Activated naive CD8-positive, alpha-beta T cell treated with anti-CD3 and anti-CD28 coated beads, Interleukin-2, amount 50 U/mL, for 24 hours (primary cell): ENCODE measurements at regions not wholly inside any gene's neighbourhood (a gene's known extent, or its start where the extent isn't known, plus 50 kb on each side); places are given as distances from the start of the nearest gene placed in this dataset.

Source experiments
- ATAC-seq: fragments of 150-1000 bp; cut with Tn5 transposase; one replicate; pipeline ENCODE4 v1.10.0; 2021
- DNase-seq: peaks from one replicate; pipeline ENCODE4 v3.0.0; 2021
- H3K27ac Mint-ChIP-seq: one replicate; pipeline ENCODE4 v1.8.0; 2021; ENCODE audit warnings: mild to moderate bottlenecking, mixed read lengths
- H3K27me3 Mint-ChIP-seq: one replicate; pipeline ENCODE4 v1.8.0; 2021; ENCODE audit warnings: mixed read lengths
- H3K36me3 Mint-ChIP-seq: one replicate; pipeline ENCODE4 v1.8.0; 2021; ENCODE audit warnings: low read depth, mixed read lengths
- H3K4me1 Mint-ChIP-seq: one replicate; pipeline ENCODE4 v1.8.0; 2021; ENCODE audit warnings: mixed read lengths
- H3K4me3 Mint-ChIP-seq: one replicate; pipeline ENCODE4 v1.8.0; 2021; ENCODE audit warnings: mild to moderate bottlenecking, moderate library complexity, mixed read lengths
- H3K9me3 Mint-ChIP-seq: one replicate; pipeline ENCODE4 v1.8.0; 2021; ENCODE audit warnings: mixed read lengths

DNA sequence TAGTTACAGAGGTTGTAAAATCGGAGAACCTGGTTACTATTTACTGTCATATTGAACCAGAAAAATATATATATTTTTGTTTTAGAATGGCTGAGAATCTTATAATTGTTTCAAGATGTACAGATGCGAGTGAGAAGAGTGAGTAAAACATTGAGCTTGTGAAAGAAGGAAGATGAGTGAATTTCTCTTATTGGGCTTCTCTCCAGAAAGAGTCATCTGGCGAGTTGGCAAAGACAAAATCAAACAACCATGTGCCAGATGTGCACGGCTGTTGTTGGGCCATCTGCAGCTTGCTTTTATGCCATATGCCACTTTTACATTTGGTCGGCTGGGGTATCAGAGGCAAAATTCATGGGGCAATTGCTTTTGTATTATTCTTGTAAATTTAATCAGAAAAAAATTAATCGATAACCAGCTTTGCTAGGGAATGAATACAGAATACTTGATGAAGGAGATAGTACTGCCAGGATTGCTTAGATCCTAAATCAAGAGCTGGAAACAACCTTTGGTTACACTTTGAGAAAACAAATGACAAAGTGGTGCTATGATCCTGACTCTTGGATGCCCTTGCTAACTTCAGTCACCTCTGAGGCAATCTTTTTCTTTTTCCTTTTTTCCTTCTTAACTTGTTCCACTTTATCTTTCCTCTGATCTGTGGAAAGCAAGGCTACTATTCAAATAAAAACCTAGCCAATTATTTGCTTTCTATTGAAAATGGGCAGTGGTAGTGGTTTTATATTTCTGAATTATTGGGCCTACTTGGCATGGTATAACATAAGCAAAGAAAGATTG, 97.1 kb upstream of the GRIK2 start:
- no peak for ATAC-seq
- Mint-ChIP-seq H3K36me3 (no peaks in the 10 kb centered on the region), H3K27me3 (no peaks in the 10 kb centered on the region), H3K9me3 (peaks cover 22% of the 10 kb centered on the region), H3K4me1 (no peaks in the 10 kb centered on the region), H3K4me3 (no peak overlapping the region), H3K27ac (no peak overlapping the region)
- DNase-seq, result no peak

DNA sequence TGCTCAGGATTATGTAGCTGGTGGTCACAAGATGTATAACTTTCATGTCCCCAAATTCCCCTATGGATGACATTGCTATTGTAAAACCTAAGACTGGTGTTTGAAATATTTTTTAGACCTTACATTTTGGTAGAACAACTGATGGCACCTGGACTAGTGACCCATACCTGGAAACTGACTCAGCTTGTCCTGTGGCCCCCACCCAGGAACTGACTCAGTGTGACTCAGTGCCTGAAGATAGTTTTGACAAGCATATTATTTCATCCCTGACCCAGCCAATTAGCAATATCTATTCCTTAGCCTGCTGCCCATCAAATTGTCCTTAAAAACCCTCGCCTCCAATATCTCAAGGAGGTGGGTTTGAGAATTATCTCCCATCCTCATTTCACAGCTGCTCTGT, 90.9 kb upstream of the GRIK2 start:
- H3K27ac Mint-ChIP-seq, result no peak overlapping the region
- no peak for DNase-seq
- ATAC-seq, result no peak
- no peaks in the 10 kb centered on the region for H3K4me1 Mint-ChIP-seq
- peaks cover 20% of the 10 kb centered on the region for H3K9me3 Mint-ChIP-seq
- H3K27me3 Mint-ChIP-seq, result no peaks in the 10 kb centered on the region
- no peaks in the 10 kb centered on the region for H3K36me3 Mint-ChIP-seq
- H3K4me3 Mint-ChIP-seq, result no peak overlapping the region

DNA sequence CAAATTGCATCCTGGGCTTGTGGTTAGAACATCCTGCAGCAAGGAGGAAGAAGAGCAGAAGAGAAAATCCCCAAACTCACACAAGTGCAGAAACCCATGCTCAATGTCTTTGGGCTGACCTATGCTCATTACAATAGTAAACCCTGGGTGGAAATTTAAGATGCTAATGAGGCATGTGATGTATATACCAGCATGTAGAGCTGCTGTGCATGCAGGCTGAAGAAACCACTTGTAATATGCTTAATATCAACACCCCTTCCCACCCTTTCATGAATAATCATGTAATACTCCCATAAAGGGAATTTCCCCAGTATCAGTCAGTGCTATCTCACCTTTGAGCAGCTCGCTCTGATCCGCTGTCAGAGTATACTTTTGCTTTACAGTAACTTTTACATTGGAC, 90.0 kb upstream of the GRIK2 start:
- ATAC-seq, result no peak
- H3K4me3 Mint-ChIP-seq, result no peak overlapping the region
- no peaks in the 10 kb centered on the region for H3K4me1 Mint-ChIP-seq
- no peak overlapping the region for H3K27ac Mint-ChIP-seq
- peaks cover 20% of the 10 kb centered on the region for H3K9me3 Mint-ChIP-seq
- no peak for DNase-seq
- no peaks in the 10 kb centered on the region for H3K36me3 Mint-ChIP-seq
- no peaks in the 10 kb centered on the region for H3K27me3 Mint-ChIP-seq

DNA sequence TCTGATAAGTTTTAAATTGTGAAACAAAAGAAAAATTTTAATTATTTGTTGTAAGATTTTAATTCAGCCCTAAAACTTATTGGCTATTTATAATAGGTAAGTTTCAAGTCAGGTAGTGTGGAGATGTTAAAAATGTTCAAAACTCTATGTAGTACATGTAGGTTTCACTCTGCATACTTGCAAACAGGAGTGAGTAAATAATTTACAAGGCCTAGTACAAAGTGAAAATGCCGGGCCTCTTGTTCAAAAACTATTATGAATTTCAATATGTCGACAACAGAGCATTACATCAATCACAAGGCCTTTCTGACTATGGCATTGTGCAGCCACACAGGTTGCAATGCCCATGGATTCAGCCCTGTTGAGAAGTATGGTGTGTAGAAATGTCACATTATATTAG, 80.9 kb upstream of the GRIK2 start:
- ATAC-seq, result no peak
- Mint-ChIP-seq H3K4me1 (no peaks in the 10 kb centered on the region), H3K4me3 (no peak overlapping the region), H3K9me3 (peaks cover 3% of the 10 kb centered on the region), H3K36me3 (no peaks in the 10 kb centered on the region), H3K27me3 (no peaks in the 10 kb centered on the region), H3K27ac (no peak overlapping the region)
- no peak for DNase-seq

DNA sequence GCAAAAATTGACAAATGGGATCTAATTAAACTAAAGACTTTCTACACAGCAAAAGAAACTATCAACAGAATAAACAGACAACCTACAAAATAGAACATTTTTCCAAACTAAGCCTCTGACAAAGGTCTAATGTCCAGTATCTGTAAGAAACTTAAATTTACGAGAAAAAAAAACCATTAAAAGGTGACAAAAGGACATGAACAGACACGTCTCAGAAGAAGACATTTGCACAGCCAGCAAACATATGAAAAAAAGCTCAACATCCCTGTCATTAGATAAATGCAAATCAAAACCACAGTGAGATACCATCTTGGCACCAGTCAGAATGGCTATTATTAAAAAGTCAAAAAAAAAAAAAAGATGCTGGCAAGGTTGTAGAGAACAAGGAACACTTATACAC, 70.6 kb upstream of the GRIK2 start:
- H3K36me3 Mint-ChIP-seq, result no peaks in the 10 kb centered on the region
- H3K4me3 Mint-ChIP-seq, result no peak overlapping the region
- DNase-seq (no peak), ATAC-seq (no peak)
- no peaks in the 10 kb centered on the region for H3K4me1 Mint-ChIP-seq
- H3K27me3 Mint-ChIP-seq, result no peaks in the 10 kb centered on the region
- no peak overlapping the region for H3K27ac Mint-ChIP-seq
- H3K9me3 Mint-ChIP-seq, result no peaks in the 10 kb centered on the region

DNA sequence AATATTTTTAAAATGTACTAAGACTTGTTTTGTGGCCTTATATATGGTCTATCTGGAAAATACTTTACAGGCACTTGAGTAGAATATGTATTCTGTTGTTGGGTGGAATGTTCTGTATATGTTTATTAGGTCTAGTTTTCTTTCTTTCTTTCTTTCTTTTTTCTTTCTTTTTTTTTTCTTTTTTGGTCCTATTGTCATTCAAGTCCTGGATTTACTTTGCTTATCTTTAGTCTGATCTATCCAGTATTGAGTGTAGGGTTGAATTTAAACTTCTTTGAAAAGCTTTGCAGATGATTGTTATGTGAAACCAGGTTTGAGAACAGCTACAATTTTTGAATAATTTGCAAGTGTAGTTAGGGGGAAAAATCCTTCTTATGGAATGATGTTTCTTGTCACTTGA, 67.1 kb upstream of the GRIK2 start:
- DNase-seq, result no peak
- Mint-ChIP-seq H3K27me3 (no peaks in the 10 kb centered on the region), H3K27ac (no peak overlapping the region), H3K4me1 (no peaks in the 10 kb centered on the region), H3K4me3 (no peak overlapping the region), H3K36me3 (no peaks in the 10 kb centered on the region), H3K9me3 (no peaks in the 10 kb centered on the region)
- no peak for ATAC-seq

DNA sequence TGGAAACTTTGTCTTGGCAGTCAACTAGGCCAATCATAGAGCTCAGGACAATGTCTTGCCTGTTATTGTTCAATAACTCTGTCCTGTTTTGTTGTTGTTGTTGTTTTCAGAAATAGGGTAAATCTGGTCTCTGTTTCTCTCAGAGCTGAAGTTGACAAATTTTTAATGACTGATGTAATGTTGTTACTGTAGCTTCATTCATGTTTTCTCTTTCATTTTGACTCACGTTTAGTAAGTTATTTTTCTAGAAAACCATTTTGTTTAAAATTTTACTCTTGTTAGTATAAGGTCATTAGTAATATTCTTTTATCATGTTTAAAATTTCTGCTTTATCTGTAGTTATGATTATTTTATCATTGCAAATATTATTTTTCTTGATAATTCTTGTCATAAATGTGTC, 51.6 kb upstream of the GRIK2 start:
- Mint-ChIP-seq H3K27ac (no peak overlapping the region), H3K36me3 (no peaks in the 10 kb centered on the region), H3K4me3 (no peak overlapping the region), H3K4me1 (no peaks in the 10 kb centered on the region), H3K9me3 (peaks cover under 1% of the 10 kb centered on the region), H3K27me3 (no peaks in the 10 kb centered on the region)
- DNase-seq, result no peak
- ATAC-seq, result no peak
